MCF 10A (cell line): ENCODE measurements at regions not wholly inside any gene's neighbourhood (a gene's known extent, or its start where the extent isn't known, plus 50 kb on each side); places are given as distances from the start of the nearest gene placed in this dataset.

ENCODE experiments used
- BruUV-seq: library from RNA; stranded (reverse); fragments of 400-500 nt; replicated peaks from 2 replicates; lab custom pipeline; 2021; lab: Mats Ljungman, UMichigan
- CTCF ChIA-PET: fragments of 300-600 bp; sonication (Branson Sonifier 250); formaldehyde crosslinking; extraction: SDS; loops from one replicate; lab custom pipeline; 2021; ENCODE audit warnings: antibody characterized with exemption, inconsistent platforms; lab: Yijun Ruan, JAX
- POLR2A ChIA-PET: fragments of 300-600, 350-650 bp; sonication (Branson Sonifier 250); formaldehyde crosslinking; extraction: SDS; loops from one replicate; lab custom pipeline; 2020; ENCODE audit warnings: antibody characterized with exemption, inconsistent platforms; lab: Yijun Ruan, JAX
- DNase-seq: peaks from one replicate; pipeline ENCODE4 v3.0.0-alpha.2; 2018; ENCODE audit not compliant: unreplicated experiment
- H3K27ac Mint-ChIP-seq: one replicate; pipeline ENCODE4 v1.8.0; 2022; ENCODE audit warnings: mild to moderate bottlenecking, low read depth, mixed read lengths; ENCODE audit not compliant: unreplicated experiment
- H3K27me3 Mint-ChIP-seq: one replicate; pipeline ENCODE4 v1.8.0; 2022; ENCODE audit warnings: mixed read lengths; ENCODE audit not compliant: insufficient read depth, unreplicated experiment
- H3K36me3 Mint-ChIP-seq: one replicate; pipeline ENCODE4 v1.8.0; 2022; ENCODE audit warnings: mild to moderate bottlenecking, moderate library complexity, mixed read lengths; ENCODE audit not compliant: insufficient read depth, unreplicated experiment
- H3K4me1 Mint-ChIP-seq: one replicate; pipeline ENCODE4 v1.8.0; 2022; ENCODE audit warnings: mixed read lengths; ENCODE audit not compliant: insufficient read depth, unreplicated experiment
- H3K4me3 Mint-ChIP-seq: one replicate; pipeline ENCODE4 v1.8.0; 2022; ENCODE audit warnings: mild to moderate bottlenecking, moderate library complexity, mixed read lengths; ENCODE audit not compliant: unreplicated experiment
- H3K9me3 Mint-ChIP-seq: one replicate; pipeline ENCODE4 v1.8.0; 2022; ENCODE audit warnings: mixed read lengths; ENCODE audit not compliant: unreplicated experiment
- CTCF ChIP-seq: fragments of 200-600 bp; IDR thresholded peaks from one replicate; pipeline ENCODE4 v1.8.0; 2022; ENCODE audit warnings: antibody characterized with exemption, mild to moderate bottlenecking; ENCODE audit not compliant: unreplicated experiment
- intact Hi-C: fragments of 100-400 bp; cut with micrococcal nuclease; formaldehyde crosslinking; loops from 2 replicates; pipeline ENCODE4 v1.14.1; 2022

- no peaks in the 10 kb centered on the region for H3K36me3 Mint-ChIP-seq
- intact Hi-C loops: no loop called here
- no peak overlapping the region for H3K27ac Mint-ChIP-seq
- ChIA-PET POLR2A (no interaction called here), CTCF (interaction anchor here (0.6 to 0.7 kb wide), 4 partner anchors 42 to 607 kb away, joined by 3 read pairs; no protein-coding TSS in a partner anchor)
- no peak for TF ChIP-seq CTCF
- no peak overlapping the region for H3K4me3 Mint-ChIP-seq
- DNase-seq: no peak
- H3K4me1 Mint-ChIP-seq: peaks cover 18% of the 10 kb centered on the region
- H3K9me3 Mint-ChIP-seq: no peaks in the 10 kb centered on the region
- BruUV-seq: no TSS peak
- no peaks in the 10 kb centered on the region for H3K27me3 Mint-ChIP-seq
Observed at GRCh38 chr2:157933160-157933920, 57.2 kb upstream of the ACVR1 start.

- ChIA-PET POLR2A (interaction anchor here (1.3 kb wide), 1 partner anchor 34 kb away, joined by 4 read pairs; no protein-coding TSS in a partner anchor), CTCF (interaction anchor here (0.6 to 1.1 kb wide), 3 partner anchors 43 to 440 kb away, joined by 3 to 6 read pairs (median 3); no protein-coding TSS in a partner anchor)
- H3K4me3 Mint-ChIP-seq: no peak overlapping the region
- H3K36me3 Mint-ChIP-seq: no peaks in the 10 kb centered on the region
- DNase-seq: no peak
- no TSS peak for BruUV-seq
- no peak overlapping the region for H3K27ac Mint-ChIP-seq
- TF ChIP-seq CTCF: no peak
- H3K27me3 Mint-ChIP-seq: no peaks in the 10 kb centered on the region
- H3K4me1 Mint-ChIP-seq: peaks cover 18% of the 10 kb centered on the region
- intact Hi-C loops: no loop called here
- H3K9me3 Mint-ChIP-seq: no peaks in the 10 kb centered on the region
Observed at GRCh38 chr2:157932480-157933159, 56.5 kb upstream of the ACVR1 start.

GRCh38 chr2:157931542-157931941 lies 55.4 kb upstream of the ACVR1 start:
- Mint-ChIP-seq H3K36me3 (no peaks in the 10 kb centered on the region), H3K27ac (no peak overlapping the region), H3K9me3 (no peaks in the 10 kb centered on the region), H3K4me1 (peaks cover 16% of the 10 kb centered on the region), H3K4me3 (no peak overlapping the region), H3K27me3 (no peaks in the 10 kb centered on the region)
- intact Hi-C loops: no loop called here
- DNase-seq: no peak
- CTCF ChIA-PET: interaction anchor here (0.5 to 1.5 kb wide), 4 partner anchors 12 to 595 kb away, joined by 3 to 6 read pairs (median 3); no protein-coding TSS in a partner anchor
- POLR2A ChIA-PET: interaction anchor here (0.7 to 1.3 kb wide), 2 partner anchors 19 to 33 kb away, joined by 4 to 5 read pairs; no protein-coding TSS in a partner anchor
- BruUV-seq: no TSS peak
- TF ChIP-seq CTCF: no peak

GRCh38 chr2:157930728-157931127 lies 54.6 kb upstream of the ACVR1 start:
- no peak overlapping the region for H3K27ac Mint-ChIP-seq
- ChIA-PET POLR2A (no interaction called here), CTCF (interaction anchor here (0.9 to 1.5 kb wide), 2 partner anchors 13 to 594 kb away, joined by 3 read pairs; no protein-coding TSS in a partner anchor)
- H3K9me3 Mint-ChIP-seq: no peaks in the 10 kb centered on the region
- H3K27me3 Mint-ChIP-seq: no peaks in the 10 kb centered on the region
- DNase-seq: no peak
- TF ChIP-seq CTCF: no peak
- no peak overlapping the region for H3K4me3 Mint-ChIP-seq
- BruUV-seq: no TSS peak
- peaks cover 7% of the 10 kb centered on the region for H3K4me1 Mint-ChIP-seq
- H3K36me3 Mint-ChIP-seq: no peaks in the 10 kb centered on the region
- intact Hi-C loops: no loop called here
